GM12878 (cell line): ENCODE measurements at regions not wholly inside any gene's neighbourhood (a gene's known extent, or its start where the extent isn't known, plus 50 kb on each side); places are given as distances from the start of the nearest gene placed in this dataset.
"Not testable (repeated sequence)": the region's sequence is repeated elsewhere in the genome, so short reads cannot be mapped to it uniquely, and the experiment has no call there.

Experiments
- ATAC-seq: fragments of 200-7000 bp; cut with Tn5 transposase; 3 replicates; pipeline ENCODE4 v1.9.1; 2020; ENCODE audit warnings: mild to moderate bottlenecking, moderate library complexity
- BruUV-seq: library from RNA; stranded (reverse); fragments of 400-500 nt; replicated peaks from 2 replicates; lab custom pipeline; 2021; lab: Mats Ljungman, UMichigan
- CTCF ChIA-PET: fragments of 300-600 bp; sonication (Branson Sonifier 250); formaldehyde crosslinking; extraction: SDS; loops from one replicate; lab custom pipeline; 2021; ENCODE audit warnings: inconsistent platforms; lab: Yijun Ruan, JAX
- POLR2A ChIA-PET: fragments of 350-600 bp; formaldehyde crosslinking; extraction: SDS; loops from one replicate; lab custom pipeline; 2021; ENCODE audit warnings: inconsistent platforms; lab: Charles Lee
- RAD21 ChIA-PET: fragments of 300-600 bp; sonication (Branson Sonifier 250); formaldehyde crosslinking; loops from one replicate; lab custom pipeline; 2023; ENCODE audit warnings: antibody characterized with exemption; ENCODE audit not compliant: unreplicated experiment; lab: Charles Lee
- SMC1A ChIA-PET: fragments of 300-600 bp; sonication (Branson Sonifier 250); formaldehyde crosslinking; loops from one replicate; lab custom pipeline; 2023; ENCODE audit not compliant: unreplicated experiment, uncharacterized antibody; lab: Charles Lee
- DNase-seq: peaks from one replicate; pipeline ENCODE4 v3.0.0-alpha.2; 2011; ENCODE audit warnings: low read depth, low spot score
- FAIRE-seq: peaks from 3 replicates; lab custom pipeline; 2011; peaks lifted over from hg19 to GRCh38; lab: Jason Lieb, UNC
- H2AFZ ChIP-seq: 2 replicates; pipeline ENCODE4 v1.6.0; 2011; ENCODE audit warnings: low read depth, low read length, control low read depth; ENCODE audit not compliant: control insufficient read depth
- H3K27ac ChIP-seq: 2 replicates; pipeline ENCODE4 v1.5.1; 2011; ENCODE audit warnings: control low read depth; ENCODE audit not compliant: control insufficient read depth, insufficient read depth
- H3K27me3 ChIP-seq, 2 experiments: replicated peaks in 1 of 2; 2 replicates each; pipeline versions ENCODE4 v1.6.0 to v1.6.1; 2011; ENCODE audit warnings: low read length in 1 of 2; ENCODE audit not compliant: control insufficient read depth in 2 of 2, insufficient read depth in 2 of 2
- H3K36me3 ChIP-seq, 2 experiments: 2 replicates each; pipeline ENCODE4 v1.5.1; 2011; ENCODE audit warnings: low read length in 1 of 2; ENCODE audit not compliant: control insufficient read depth in 2 of 2, insufficient read depth in 2 of 2
- H3K4me1 ChIP-seq: 2 replicates; pipeline ENCODE4 v1.6.1; 2011; ENCODE audit warnings: mild to moderate bottlenecking, low read length, moderate library complexity, mixed read lengths; ENCODE audit not compliant: control insufficient read depth, insufficient read depth
- H3K4me2 ChIP-seq: 2 replicates; pipeline ENCODE4 v1.6.0; 2011; ENCODE audit warnings: control low read depth; ENCODE audit not compliant: control insufficient read depth, insufficient read depth
- H3K4me3 ChIP-seq: fragments of 200-600 bp; sonication (generic); 2 replicates; pipeline ENCODE4 v1.5.1; 2016
- H3K79me2 ChIP-seq: 2 replicates; pipeline ENCODE4 v1.6.0; 2011; ENCODE audit warnings: low read length; ENCODE audit not compliant: control insufficient read depth, insufficient read depth
- H3K9ac ChIP-seq: 2 replicates; pipeline ENCODE4 v1.8.0; 2011; ENCODE audit warnings: low read length, control low read depth, mixed read lengths; ENCODE audit not compliant: control insufficient read depth, insufficient read depth
- H3K9me3 ChIP-seq: replicated peaks from 3 replicates; pipeline ENCODE4 v1.5.1; 2011; ENCODE audit warnings: mild to moderate bottlenecking, low read length; ENCODE audit not compliant: control insufficient read depth, insufficient read depth
- H4K20me1 ChIP-seq: 2 replicates; pipeline ENCODE4 v1.6.0; 2011; ENCODE audit not compliant: control insufficient read depth, insufficient read depth
- BHLHE40 ChIP-seq, 2 experiments: fragments of 450-650 bp in 1 of 2; IDR thresholded peaks; 2 replicates each; pipeline ENCODE4 v1.6.1; 2011 to 2017; ENCODE audit warnings: low read depth in 2 of 2, borderline replicate concordance in 1 of 2, improper control_type of control experiment in 1 of 2, low read length in 1 of 2, mild to moderate bottlenecking in 1 of 2
- CEBPB ChIP-seq, 2 experiments: fragments of 150-350 bp in 1 of 2; IDR thresholded peaks; 2 replicates each; pipeline ENCODE4 v1.6.1; 2012 to 2014; ENCODE audit warnings: low read depth in 2 of 2, low read length in 2 of 2, borderline replicate concordance in 1 of 2, inconsistent platforms in 1 of 2
- CTCF ChIP-seq, 3 experiments: IDR thresholded peaks in 2 of 3; conservative IDR thresholded peaks in 1 of 3; 2 replicates each; pipeline ENCODE4 v1.5.1; 2011; ENCODE audit warnings: low read depth in 3 of 3, low read length in 3 of 3, mild to moderate bottlenecking in 3 of 3, control low read depth in 2 of 3, moderate library complexity in 2 of 3, inconsistent platforms in 1 of 3, mixed read lengths in 1 of 3; ENCODE audit not compliant: control insufficient read depth in 2 of 3, insufficient read depth in 1 of 3; ENCODE audit errors: extremely low read depth in 1 of 3
- EP300 ChIP-seq, 2 experiments: fragments of 150-350 bp in 1 of 2; IDR thresholded peaks; 2 replicates each; pipeline ENCODE4 v1.6.1; 2011 to 2012; ENCODE audit warnings: low read depth in 2 of 2, low read length in 2 of 2, borderline replicate concordance in 1 of 2, improper control_type of control experiment in 1 of 2, inconsistent platforms in 1 of 2; ENCODE audit not compliant: control insufficient read depth in 1 of 2
- ETV6 ChIP-seq, 2 experiments: fragments of 450-650 bp in 1 of 2; IDR thresholded peaks in 1 of 2; conservative IDR thresholded peaks in 1 of 2; 2 replicates each; pipeline ENCODE4 v1.6.1; 2014; ENCODE audit warnings: antibody characterized with exemption in 1 of 2, borderline replicate concordance in 1 of 2, low read depth in 1 of 2, mild to moderate bottlenecking in 1 of 2, moderate library complexity in 1 of 2
- JUNB ChIP-seq: IDR thresholded peaks from 2 replicates; pipeline ENCODE4 v1.6.1; 2016; ENCODE audit warnings: antibody characterized with exemption, mild to moderate bottlenecking
- MTA3 ChIP-seq: IDR thresholded peaks from 2 replicates; pipeline ENCODE4 v1.6.1; 2012; ENCODE audit warnings: low read length, inconsistent platforms, borderline replicate concordance
- RELA ChIP-seq: fragments of 450-650 bp; IDR thresholded peaks from 2 replicates; pipeline ENCODE4 v1.8.0; 2014; ENCODE audit warnings: borderline replicate concordance; ENCODE audit not compliant: partially characterized antibody
- RFX5 ChIP-seq: IDR thresholded peaks from 2 replicates; pipeline ENCODE4 v1.6.1; 2011; ENCODE audit warnings: low read depth, low read length, improper control_type of control experiment
- SMAD1 ChIP-seq: fragments of 450-650 bp; IDR thresholded peaks from 2 replicates; pipeline ENCODE4 v1.6.1; 2018; ENCODE audit warnings: mild to moderate bottlenecking, low read depth; ENCODE audit not compliant: partially characterized antibody
- TARDBP ChIP-seq: IDR thresholded peaks from 2 replicates; pipeline ENCODE4 v1.6.1; 2016; ENCODE audit warnings: borderline replicate concordance
- TCF3 ChIP-seq: IDR thresholded peaks from 2 replicates; pipeline ENCODE4 v1.6.1; 2012; ENCODE audit warnings: low read depth, mild to moderate bottlenecking, low read length, borderline replicate concordance; ENCODE audit not compliant: insufficient read depth
- WGBS: methylation state at CpG from one replicate; pipeline ENCODE4 v1.1.6; 2016; ENCODE audit warnings: low lambda C conversion rate; ENCODE audit not compliant: insufficient replicate concordance, insufficient coverage; ENCODE audit errors: missing lambda C conversion rate; 5-methylcytosine and 5-hydroxymethylcytosine counted together
- in situ Hi-C: fragments of 300-500 bp; cut with MboI; formaldehyde crosslinking; loops from 9 replicates; pipeline ENCODE4 v1.14.3; 2018; ENCODE audit warnings: mixed read lengths
- intact Hi-C: fragments of 100-400 bp; cut with micrococcal nuclease; formaldehyde crosslinking; loops from one replicate; pipeline ENCODE4 v1.14.2; 2022; ENCODE audit not compliant: unreplicated experiment
- TF ChIP-seq, protein P1 (sequence below): IDR thresholded peaks from 2 replicates; pipeline ENCODE4 v1.6.1; 2012; ENCODE audit warnings: low read depth, low read length, improper control_type of control experiment

DNA sequence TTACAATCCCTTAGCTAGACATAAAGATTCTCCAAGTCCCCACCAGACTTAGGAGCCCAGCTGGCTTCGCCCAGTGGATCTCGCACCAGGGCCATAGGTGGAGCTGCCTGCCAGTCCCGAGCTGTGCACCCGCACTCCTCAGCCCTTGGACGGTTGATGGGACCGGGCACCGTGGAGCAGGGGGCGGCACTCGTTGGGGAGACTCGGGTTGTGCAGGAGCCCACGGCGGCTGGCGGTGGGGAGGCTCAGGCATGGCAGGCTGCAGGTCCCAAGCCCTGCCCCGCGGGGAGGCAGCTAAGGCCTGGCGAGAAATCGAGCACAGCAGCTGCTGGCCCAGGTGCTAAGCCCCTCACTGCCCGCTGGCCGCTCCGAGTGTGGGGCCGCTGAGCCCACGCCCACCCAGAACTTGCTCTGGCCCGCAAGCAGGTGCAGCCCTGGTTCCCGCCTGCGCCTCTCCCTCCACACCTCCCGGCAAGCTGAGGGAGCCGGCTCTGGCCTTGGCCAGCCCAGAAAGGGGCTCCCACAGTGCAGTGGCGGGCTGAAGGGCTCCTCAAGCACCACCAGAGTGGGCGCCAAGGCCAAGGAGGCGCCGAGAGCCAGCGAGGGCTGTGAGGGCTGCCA, 275.0 kb upstream of the PDE3A start:
- BruUV-seq, RAD21 ChIA-PET, H4K20me1 ChIP-seq, DNase-seq, H3K27ac ChIP-seq, H2AFZ ChIP-seq, H3K4me1 ChIP-seq, H3K9me3 ChIP-seq, FAIRE-seq, intact Hi-C loops, POLR2A ChIA-PET, ATAC-seq, in situ Hi-C loops, H3K4me2 ChIP-seq, H3K27me3 ChIP-seq, H3K9ac ChIP-seq, CTCF ChIA-PET, H3K4me3 ChIP-seq, H3K36me3 ChIP-seq, H3K79me2 ChIP-seq: not testable (repeated sequence)
- SMC1A ChIA-PET: interaction anchor here (0.7 kb wide), 1 partner anchor 89 kb away, joined by 3 read pairs; no protein-coding TSS in a partner anchor
- 64% methylated on average over 27 of the region's 32 CpGs for WGBS

DNA sequence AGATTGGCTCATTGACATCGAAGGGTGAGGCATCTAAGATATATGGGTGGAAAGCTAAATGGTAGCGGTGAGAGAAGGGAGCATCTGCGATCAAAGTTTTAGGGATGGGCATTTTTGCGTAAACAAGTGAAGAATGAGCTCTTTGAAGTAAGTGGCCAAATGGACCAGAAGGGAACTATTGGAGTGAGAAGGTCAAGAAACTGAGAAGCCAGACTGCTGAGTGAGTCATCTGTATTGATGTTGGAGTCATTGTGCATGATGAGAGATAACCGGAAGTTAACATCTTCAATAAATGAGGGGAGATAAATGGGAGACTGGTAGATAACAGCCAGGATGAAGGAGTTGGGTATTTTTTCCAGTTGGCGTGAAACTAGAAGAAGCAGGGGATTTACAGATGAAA, 271.9 kb upstream of the PDE3A start:
- Histone ChIP-seq H2AFZ (no peak overlapping the region), H4K20me1 (no peaks in the 10 kb centered on the region), H3K36me3 (no peaks in the 10 kb centered on the region), H3K9me3 (no peaks in the 10 kb centered on the region; the same call in 1 of the 3 replicates), H3K27me3 (no peaks in the 10 kb centered on the region), H3K79me2 (no peaks in the 10 kb centered on the region), H3K4me3 (no peak overlapping the region), H3K27ac (no peak overlapping the region), H3K4me2 (no peak overlapping the region), H3K4me1 (no peaks in the 10 kb centered on the region), H3K9ac (no peak overlapping the region)
- RAD21 ChIA-PET: no interaction called here
- CTCF ChIA-PET: interaction anchor here (1.6 kb wide), 1 partner anchor 34 kb away, joined by 3 read pairs; no protein-coding TSS in a partner anchor
- WGBS: 66% methylated on average over 6 of the region's 6 CpGs
- intact Hi-C loops: no loop called here
- POLR2A ChIA-PET: no interaction called here
- FAIRE-seq (no peak), ATAC-seq (no peak), DNase-seq (no peak)
- SMC1A ChIA-PET: interaction anchor here (0.6 to 1.0 kb wide), 2 partner anchors 26 to 815 kb away, joined by 3 read pairs; no protein-coding TSS in a partner anchor
- in situ Hi-C loops: no loop called here
- no TSS peak for BruUV-seq
- TF ChIP-seq RFX5 (no peak), RELA (no peak), CEBPB (IDR thresholded peaks at IDR 0.05; ENCODE audit: borderline replicate concordance in 1 of 2, low read depth in 2 of 2, low read length in 2 of 2) (no peak), TCF3 (no peak), MTA3 (no peak), ETV6 (conservative IDR thresholded peaks at IDR 0.05 in 1 of 2, IDR thresholded peaks at IDR 0.05 in 1 of 2; ENCODE audit: borderline replicate concordance in 1 of 2, low read depth in 1 of 2) (no peak), CTCF (IDR thresholded peaks at IDR 0.05 in 2 of 3, conservative IDR thresholded peaks at IDR 0.05 in 1 of 3; ENCODE audit: control insufficient read depth in 2 of 3, extremely low read depth in 1 of 3, insufficient read depth in 1 of 3, low read depth in 3 of 3, low read length in 3 of 3) (no peak), EP300 (IDR thresholded peaks at IDR 0.05; ENCODE audit: borderline replicate concordance in 1 of 2, control insufficient read depth in 1 of 2, low read depth in 2 of 2, low read length in 2 of 2) (no peak), JUNB (no peak), TARDBP (no peak), BHLHE40 (IDR thresholded peaks at IDR 0.05; ENCODE audit: borderline replicate concordance in 1 of 2, low read depth in 2 of 2, low read length in 1 of 2) (no peak), SMAD1 (no peak)
- TF ChIP-seq, protein P1, sequence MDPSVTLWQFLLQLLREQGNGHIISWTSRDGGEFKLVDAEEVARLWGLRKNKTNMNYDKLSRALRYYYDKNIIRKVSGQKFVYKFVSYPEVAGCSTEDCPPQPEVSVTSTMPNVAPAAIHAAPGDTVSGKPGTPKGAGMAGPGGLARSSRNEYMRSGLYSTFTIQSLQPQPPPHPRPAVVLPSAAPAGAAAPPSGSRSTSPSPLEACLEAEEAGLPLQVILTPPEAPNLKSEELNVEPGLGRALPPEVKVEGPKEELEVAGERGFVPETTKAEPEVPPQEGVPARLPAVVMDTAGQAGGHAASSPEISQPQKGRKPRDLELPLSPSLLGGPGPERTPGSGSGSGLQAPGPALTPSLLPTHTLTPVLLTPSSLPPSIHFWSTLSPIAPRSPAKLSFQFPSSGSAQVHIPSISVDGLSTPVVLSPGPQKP: no peak
